Natural killer cell (primary cell): ENCODE measurements at regions not wholly inside any gene's neighbourhood (a gene's known extent, or its start where the extent isn't known, plus 50 kb on each side); places are given as distances from the start of the nearest gene placed in this dataset.

Experiments used
- ATAC-seq, 3 donors: fragments of 150-1000 bp in 2 of 3; fragments of 200-7000 bp in 1 of 3; cut with Tn5 transposase; 1 replicate in 1 of 3; 2 replicates in 2 of 3; pipeline ENCODE4 v1.10.0; 2021; ENCODE audit warnings: mild to moderate bottlenecking in 2 of 3, moderate library complexity in 2 of 3
- DNase-seq, 2 donors: peaks; one replicate each; pipeline versions ENCODE4 v3.0.0 to v3.0.0-alpha.2; 2013 to 2021; ENCODE audit warnings: mixed read lengths in 1 of 2
- H3K27ac ChIP-seq: one replicate; pipeline ENCODE4 v1.5.1; 2013; ENCODE audit warnings: mild to moderate bottlenecking, low read length
- H3K27me3 ChIP-seq: one replicate; pipeline ENCODE4 v1.6.1; 2013; ENCODE audit warnings: low read length; ENCODE audit not compliant: control insufficient read depth, insufficient read depth
- H3K36me3 ChIP-seq: one replicate; pipeline ENCODE4 v1.6.1; 2013; ENCODE audit warnings: low read length; ENCODE audit not compliant: control insufficient read depth, insufficient read depth
- H3K4me1 ChIP-seq: one replicate; pipeline ENCODE4 v1.6.1; 2013; ENCODE audit warnings: low read length; ENCODE audit not compliant: control insufficient read depth, insufficient read depth
- H3K4me3 ChIP-seq: one replicate; pipeline ENCODE4 v1.5.1; 2013; ENCODE audit warnings: low read length
- H3K9me3 ChIP-seq: one replicate; pipeline ENCODE4 v1.6.1; 2013; ENCODE audit warnings: low read length; ENCODE audit not compliant: control insufficient read depth, insufficient read depth
- H3K27ac Mint-ChIP-seq, 2 donors: one replicate each; pipeline ENCODE4 v1.8.0; 2022; ENCODE audit warnings: mild to moderate bottlenecking in 2 of 2, mixed read lengths in 2 of 2, moderate library complexity in 1 of 2
- H3K27me3 Mint-ChIP-seq, 2 donors: one replicate each; pipeline ENCODE4 v1.8.0; 2022; ENCODE audit warnings: low read depth in 2 of 2, mixed read lengths in 2 of 2
- H3K36me3 Mint-ChIP-seq: one replicate; pipeline ENCODE4 v1.8.0; 2022; ENCODE audit warnings: mixed read lengths
- H3K4me1 Mint-ChIP-seq, 2 donors: one replicate each; pipeline ENCODE4 v1.8.0; 2022; ENCODE audit warnings: mixed read lengths in 2 of 2
- H3K4me3 Mint-ChIP-seq: one replicate; pipeline ENCODE4 v1.8.0; 2022; ENCODE audit warnings: mild to moderate bottlenecking, moderate library complexity, mixed read lengths
- H3K9me3 Mint-ChIP-seq, 2 donors: one replicate each; pipeline ENCODE4 v1.8.0; 2022; ENCODE audit warnings: mixed read lengths in 2 of 2
- CTCF ChIP-seq: fragments of 200-600 bp; IDR thresholded peaks from one replicate; pipeline ENCODE4 v1.8.0; 2022; ENCODE audit warnings: antibody characterized with exemption
- WGBS: methylation state at CpG from one replicate; pipeline ENCODE4 v1.1.7; 2013; ENCODE audit warnings: missing lambda C conversion rate; ENCODE audit not compliant: insufficient coverage; 5-methylcytosine and 5-hydroxymethylcytosine counted together
- intact Hi-C: fragments of 100-400 bp; cut with micrococcal nuclease; formaldehyde crosslinking; loops from one replicate; pipeline ENCODE4 v1.14.2; 2022

GRCh38 chr1:22386774-22387173 lies 64.9 kb upstream of the ZBTB40 start:
- Mint-ChIP-seq H3K27ac (no peak overlapping the region), H3K27me3 (peaks cover 16 to 29% of the 10 kb centered on the region in 2 donors), H3K36me3 (no peaks in the 10 kb centered on the region), H3K9me3 (no peaks in the 10 kb centered on the region), H3K4me1 (no peaks in the 10 kb centered on the region), H3K4me3 (no peak overlapping the region)
- no peaks in the 10 kb centered on the region for H3K4me1 ChIP-seq
- no peaks in the 10 kb centered on the region for H3K9me3 ChIP-seq
- no peak for TF ChIP-seq CTCF
- no peaks in the 10 kb centered on the region for H3K36me3 ChIP-seq
- no peak overlapping the region for H3K4me3 ChIP-seq
- WGBS: 82% methylated on average over 3 of the region's 3 CpGs
- intact Hi-C loops: no loop called here
- DNase-seq: no peak
- no peak for ATAC-seq
- no peaks in the 10 kb centered on the region for H3K27me3 ChIP-seq
- no peak overlapping the region for H3K27ac ChIP-seq

GRCh38 chr1:22387919-22388580 lies 63.6 kb upstream of the ZBTB40 start:
- no peak for TF ChIP-seq CTCF
- H3K4me3 Mint-ChIP-seq: no peak overlapping the region
- Histone ChIP-seq H3K4me3 (no peak overlapping the region), H3K4me1 (no peaks in the 10 kb centered on the region), H3K27ac (no peak overlapping the region), H3K36me3 (no peaks in the 10 kb centered on the region), H3K27me3 (no peaks in the 10 kb centered on the region), H3K9me3 (no peaks in the 10 kb centered on the region)
- H3K27me3 Mint-ChIP-seq: peaks cover 16 to 24% of the 10 kb centered on the region in 2 donors
- no peak for ATAC-seq
- no peak overlapping the region for H3K27ac Mint-ChIP-seq
- 79% methylated on average over 11 of the region's 13 CpGs for WGBS
- no peaks in the 10 kb centered on the region for H3K9me3 Mint-ChIP-seq
- no peaks in the 10 kb centered on the region for H3K36me3 Mint-ChIP-seq
- no peaks in the 10 kb centered on the region for H3K4me1 Mint-ChIP-seq
- DNase-seq: no peak
- intact Hi-C loops: no loop called here

GRCh38 chr1:22388671-22389450 lies 62.8 kb upstream of the ZBTB40 start:
- Histone ChIP-seq H3K4me1 (no peaks in the 10 kb centered on the region), H3K9me3 (no peaks in the 10 kb centered on the region), H3K36me3 (no peaks in the 10 kb centered on the region), H3K4me3 (no peak overlapping the region), H3K27me3 (no peaks in the 10 kb centered on the region), H3K27ac (no peak overlapping the region)
- DNase-seq (no peak), ATAC-seq (no peak)
- no peaks in the 10 kb centered on the region for H3K4me1 Mint-ChIP-seq
- H3K36me3 Mint-ChIP-seq: no peaks in the 10 kb centered on the region
- TF ChIP-seq CTCF: no peak
- WGBS: 76% methylated on average over 17 of the region's 19 CpGs
- H3K27me3 Mint-ChIP-seq: peaks cover 11 to 16% of the 10 kb centered on the region in 2 donors
- no peak overlapping the region for H3K27ac Mint-ChIP-seq
- intact Hi-C loops: no loop called here
- H3K4me3 Mint-ChIP-seq: no peak overlapping the region
- H3K9me3 Mint-ChIP-seq: no peaks in the 10 kb centered on the region
